ENCODE measurements at regions not wholly inside any gene's neighbourhood (a gene's known extent, or its start where the extent isn't known, plus 50 kb on each side); places are given as distances from the start of the nearest gene placed in this dataset.
A peak's percentile ranks its signal among the peaks of the same experiment; 100 is the strongest.

DNA sequence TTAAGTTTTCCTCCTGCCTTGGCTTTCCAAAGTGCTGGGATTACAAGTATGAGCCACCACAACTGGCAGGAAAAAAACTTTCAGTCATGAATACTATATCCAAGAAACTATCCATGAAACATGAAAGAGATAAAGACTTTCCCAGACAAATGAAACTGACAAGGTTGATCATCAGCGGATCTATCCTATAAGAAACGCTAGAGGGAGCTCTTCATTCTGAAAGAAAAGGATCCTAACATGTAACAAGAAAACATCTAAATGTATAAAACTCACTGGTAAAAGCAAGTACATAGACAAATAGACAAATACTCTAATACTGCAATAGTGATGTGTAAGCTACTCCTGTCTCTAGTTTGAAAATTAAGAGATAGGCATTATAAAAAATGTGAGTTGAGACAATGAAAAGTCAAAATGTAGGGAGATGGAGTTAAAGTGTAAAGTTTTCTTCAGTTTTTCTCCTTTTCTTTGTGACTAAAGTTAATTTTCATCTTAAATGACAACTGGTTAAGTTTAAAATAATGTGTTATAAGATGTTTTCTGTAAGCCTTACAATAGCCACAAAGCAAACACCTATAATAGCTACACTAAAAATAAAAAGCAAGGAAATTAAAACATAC is 79.6 kb upstream of the TEKT1 start:
- TF ChIP-seq, protein P1, sequence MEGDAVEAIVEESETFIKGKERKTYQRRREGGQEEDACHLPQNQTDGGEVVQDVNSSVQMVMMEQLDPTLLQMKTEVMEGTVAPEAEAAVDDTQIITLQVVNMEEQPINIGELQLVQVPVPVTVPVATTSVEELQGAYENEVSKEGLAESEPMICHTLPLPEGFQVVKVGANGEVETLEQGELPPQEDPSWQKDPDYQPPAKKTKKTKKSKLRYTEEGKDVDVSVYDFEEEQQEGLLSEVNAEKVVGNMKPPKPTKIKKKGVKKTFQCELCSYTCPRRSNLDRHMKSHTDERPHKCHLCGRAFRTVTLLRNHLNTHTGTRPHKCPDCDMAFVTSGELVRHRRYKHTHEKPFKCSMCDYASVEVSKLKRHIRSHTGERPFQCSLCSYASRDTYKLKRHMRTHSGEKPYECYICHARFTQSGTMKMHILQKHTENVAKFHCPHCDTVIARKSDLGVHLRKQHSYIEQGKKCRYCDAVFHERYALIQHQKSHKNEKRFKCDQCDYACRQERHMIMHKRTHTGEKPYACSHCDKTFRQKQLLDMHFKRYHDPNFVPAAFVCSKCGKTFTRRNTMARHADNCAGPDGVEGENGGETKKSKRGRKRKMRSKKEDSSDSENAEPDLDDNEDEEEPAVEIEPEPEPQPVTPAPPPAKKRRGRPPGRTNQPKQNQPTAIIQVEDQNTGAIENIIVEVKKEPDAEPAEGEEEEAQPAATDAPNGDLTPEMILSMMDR (IDR thresholded peaks at IDR 0.05; ENCODE audit: insufficient read depth, low read length, poor library complexity, severe bottlenecking), result peak; percentile 62
- Histone ChIP-seq H3K4me3 (replicated peaks; ENCODE audit: low read depth, low read length) (no peak overlapping the region), H3K36me3 (ENCODE audit: control insufficient read depth, insufficient read depth, low read length) (no peaks in the 10 kb centered on the region), H3K27me3 (replicated peaks; ENCODE audit: control insufficient read depth, insufficient read depth, low read length) (no peaks in the 10 kb centered on the region)
- no peak for DNase-seq (ENCODE audit: extremely low read depth, insufficient read length)

DNA sequence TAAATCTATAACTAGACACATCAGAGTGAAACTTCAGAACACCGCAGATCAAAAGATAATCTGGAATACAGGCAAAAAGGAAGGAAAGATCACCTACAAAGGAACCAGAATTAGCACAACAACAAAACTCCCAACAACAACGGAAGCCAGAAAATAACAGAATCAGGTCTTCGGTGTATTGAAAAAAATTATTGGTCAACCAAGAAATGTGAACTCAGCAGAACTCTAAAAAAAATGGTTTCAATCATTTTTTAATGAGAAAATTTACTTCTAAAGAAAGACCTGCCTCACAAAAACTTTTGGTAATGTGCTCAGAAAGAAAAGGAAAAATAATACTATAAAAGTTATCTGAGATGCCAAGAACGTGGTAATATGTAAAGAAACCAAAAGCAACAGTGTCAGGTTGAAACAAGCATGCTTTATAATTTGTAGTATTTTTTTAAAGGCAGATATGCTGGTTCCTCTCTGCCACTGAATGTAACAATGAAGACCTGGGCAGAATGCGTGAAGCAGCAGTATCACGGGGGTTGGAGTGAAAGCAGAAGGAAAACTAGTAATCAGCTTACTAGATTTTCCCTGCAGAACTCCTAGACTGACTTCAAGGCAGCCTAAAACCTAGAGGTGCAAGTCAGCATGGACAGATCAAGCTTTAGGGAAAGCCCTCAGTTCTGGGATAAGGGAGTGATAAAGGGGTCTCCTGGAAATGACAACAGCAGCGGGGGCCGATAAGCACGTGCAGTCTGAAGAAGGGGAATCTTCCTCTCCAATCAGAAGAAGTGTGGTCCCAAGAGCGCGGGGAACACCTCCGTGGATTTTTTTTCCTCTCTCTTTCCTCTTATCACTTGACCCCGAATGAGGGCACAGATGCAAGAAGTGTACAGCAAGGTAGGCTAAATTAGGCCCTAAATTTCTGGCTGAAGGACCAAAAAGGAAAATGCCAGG is 80.9 kb upstream of the TEKT1 start:
- Histone ChIP-seq H3K36me3 (ENCODE audit: control insufficient read depth, insufficient read depth, low read length) (no peaks in the 10 kb centered on the region), H3K27me3 (replicated peaks; ENCODE audit: control insufficient read depth, insufficient read depth, low read length) (no peaks in the 10 kb centered on the region), H3K4me3 (replicated peaks; ENCODE audit: low read depth, low read length) (no peak overlapping the region)
- TF ChIP-seq, protein P1 (IDR thresholded peaks at IDR 0.05; ENCODE audit: insufficient read depth, low read length, poor library complexity, severe bottlenecking), result no peak
- no peak for DNase-seq (ENCODE audit: extremely low read depth, insufficient read length)

DNA sequence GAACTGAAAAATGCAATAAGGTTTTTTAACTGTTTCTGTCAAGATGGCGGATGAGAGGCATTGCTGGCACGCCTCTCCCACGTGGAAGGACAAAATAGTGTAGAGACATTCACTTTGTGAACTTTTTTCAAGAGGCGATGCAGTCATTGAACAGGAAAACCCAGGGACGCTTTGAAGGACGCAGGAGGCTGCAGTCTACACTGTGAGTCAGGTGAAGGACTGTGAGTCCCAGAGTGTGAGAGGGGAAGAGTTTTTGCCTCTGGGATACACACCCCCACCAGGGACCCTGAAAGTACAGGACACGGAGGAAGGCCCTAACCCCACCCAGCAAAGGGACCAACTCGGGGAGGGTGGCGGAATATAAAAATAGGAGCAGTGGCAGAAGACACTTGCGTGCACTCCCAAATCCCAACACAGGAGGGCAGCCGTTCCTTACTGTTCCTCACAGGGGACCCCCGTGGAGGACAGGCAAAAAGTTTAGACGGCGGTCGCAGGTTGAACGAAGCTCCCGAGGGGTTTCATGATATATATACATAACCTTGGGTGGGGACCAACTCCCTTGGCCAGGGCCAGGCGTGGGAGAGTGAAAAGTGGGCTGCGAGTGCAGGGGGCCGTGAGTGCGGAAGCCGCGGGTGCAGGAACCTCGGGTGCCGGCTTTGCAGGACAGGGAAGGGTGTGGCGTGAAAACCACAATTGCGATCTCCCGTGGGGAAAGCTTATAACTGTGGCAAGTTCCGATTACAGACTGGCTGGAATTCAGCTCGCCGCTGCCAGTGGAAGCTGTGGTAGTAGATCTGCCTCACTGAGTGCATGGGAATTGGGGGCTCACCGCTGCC is 82.0 kb upstream of the ALOX12 start:
- Histone ChIP-seq H3K27me3 (replicated peaks; ENCODE audit: control insufficient read depth, insufficient read depth, low read length) (no peaks in the 10 kb centered on the region), H3K36me3 (ENCODE audit: control insufficient read depth, insufficient read depth, low read length) (no peaks in the 10 kb centered on the region), H3K4me3 (replicated peaks; ENCODE audit: low read depth, low read length) (peak overlapping the region; percentile 48)
- DNase-seq (ENCODE audit: extremely low read depth, insufficient read length), result peak; percentile 45
- TF ChIP-seq, protein P1 (IDR thresholded peaks at IDR 0.05; ENCODE audit: insufficient read depth, low read length, poor library complexity, severe bottlenecking), result peak; percentile 79

DNA sequence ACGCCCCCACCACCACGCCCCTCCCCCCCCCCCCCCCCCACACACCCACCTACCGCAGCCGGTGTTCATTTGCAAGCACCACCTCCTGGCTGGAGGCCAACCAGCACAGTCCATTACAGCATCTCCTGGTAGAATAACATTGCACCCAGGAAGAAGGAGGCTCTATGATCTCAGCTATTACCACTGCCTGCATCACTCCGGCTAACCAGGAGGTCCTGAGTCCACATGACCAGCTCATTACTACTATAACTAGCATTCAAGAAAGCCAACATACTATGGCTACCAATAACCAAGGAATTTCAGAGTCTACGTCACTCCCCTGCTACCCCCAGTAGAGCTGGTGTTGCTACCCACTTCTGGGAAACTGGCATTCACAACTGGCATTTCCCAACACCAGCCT is 81.1 kb upstream of the ALOX12 start:
- Histone ChIP-seq H3K36me3 (ENCODE audit: control insufficient read depth, insufficient read depth, low read length) (no peaks in the 10 kb centered on the region), H3K4me3 (replicated peaks; ENCODE audit: low read depth, low read length) (no peak overlapping the region), H3K27me3 (replicated peaks; ENCODE audit: control insufficient read depth, insufficient read depth, low read length) (no peaks in the 10 kb centered on the region)
- no peak for DNase-seq (ENCODE audit: extremely low read depth, insufficient read length)
- TF ChIP-seq, protein P1 (IDR thresholded peaks at IDR 0.05; ENCODE audit: insufficient read depth, low read length, poor library complexity, severe bottlenecking), result no peak

DNA sequence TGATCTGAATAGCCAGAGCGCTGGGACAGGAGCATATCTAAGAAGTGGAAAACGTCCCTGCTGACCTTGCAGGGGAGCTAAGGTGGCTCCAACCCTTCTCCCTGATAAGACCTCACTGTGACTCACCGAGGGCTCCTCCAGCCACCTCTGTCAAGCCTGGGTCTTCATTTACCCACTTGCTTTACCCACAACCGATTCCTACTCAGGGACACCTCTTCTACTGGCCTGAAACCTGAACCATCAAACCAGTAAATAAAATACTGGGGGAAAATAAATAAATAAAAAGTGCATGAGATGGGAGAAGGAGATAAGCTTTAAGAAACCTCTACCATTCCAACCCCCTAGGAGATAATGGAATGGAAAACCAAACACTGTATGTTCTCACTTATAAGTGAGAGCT is 80.2 kb upstream of the ALOX12 start:
- H3K4me3 ChIP-seq (replicated peaks; ENCODE audit: low read depth, low read length), result no peak overlapping the region
- H3K36me3 ChIP-seq (ENCODE audit: control insufficient read depth, insufficient read depth, low read length), result no peaks in the 10 kb centered on the region
- TF ChIP-seq, protein P1 (IDR thresholded peaks at IDR 0.05; ENCODE audit: insufficient read depth, low read length, poor library complexity, severe bottlenecking), result no peak
- DNase-seq (ENCODE audit: extremely low read depth, insufficient read length), result no peak
- H3K27me3 ChIP-seq (replicated peaks; ENCODE audit: control insufficient read depth, insufficient read depth, low read length), result no peaks in the 10 kb centered on the region

Data from GM06990 (cell line).